Activated naive CD8-positive, alpha-beta T cell treated with anti-CD3 and anti-CD28 coated beads for 36 hours (primary cell): ENCODE measurements at regions not wholly inside any gene's neighbourhood (a gene's known extent, or its start where the extent isn't known, plus 50 kb on each side); places are given as distances from the start of the nearest gene placed in this dataset.
"Not testable (repeated sequence)": the region's sequence is repeated elsewhere in the genome, so short reads cannot be mapped to it uniquely, and the experiment has no call there.

ENCODE experiments used
- DNase-seq: peaks from one replicate; pipeline ENCODE4 v3.0.0; 2021
- H3K27ac Mint-ChIP-seq: one replicate; pipeline ENCODE4 v1.8.0; 2022; ENCODE audit warnings: mild to moderate bottlenecking, moderate library complexity, mixed read lengths
- H3K27me3 Mint-ChIP-seq: one replicate; pipeline ENCODE4 v1.8.0; 2022; ENCODE audit warnings: mild to moderate bottlenecking, mixed read lengths
- H3K36me3 Mint-ChIP-seq: one replicate; pipeline ENCODE4 v1.8.0; 2021; ENCODE audit warnings: mild to moderate bottlenecking, mixed read lengths
- H3K4me1 Mint-ChIP-seq: one replicate; pipeline ENCODE4 v1.8.0; 2021; ENCODE audit warnings: mixed read lengths
- H3K4me3 Mint-ChIP-seq: one replicate; pipeline ENCODE4 v1.8.0; 2022; ENCODE audit warnings: mild to moderate bottlenecking, moderate library complexity, mixed read lengths
- H3K9me3 Mint-ChIP-seq: one replicate; pipeline ENCODE4 v1.8.0; 2022; ENCODE audit warnings: mixed read lengths

DNA sequence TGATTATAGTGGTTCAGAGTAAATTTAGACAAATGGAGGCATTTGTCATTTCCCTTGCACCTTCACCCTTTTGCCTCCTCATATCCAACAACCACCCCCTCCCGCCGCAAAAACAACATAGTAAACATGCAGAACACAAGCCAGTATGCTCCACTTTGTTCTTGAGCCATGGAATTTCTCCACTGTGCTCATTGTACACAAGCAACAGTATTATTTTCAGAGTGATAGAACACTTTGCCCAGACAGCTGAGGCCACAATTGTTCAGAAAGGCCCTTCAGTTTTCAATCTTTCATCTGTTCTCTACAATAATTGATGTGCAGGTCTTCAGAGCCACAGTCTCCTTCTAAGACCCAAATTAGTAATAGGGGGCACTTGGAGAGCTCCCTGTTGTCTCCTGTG, 272.8 kb upstream of the SLC30A5 start:
- Mint-ChIP-seq H3K4me1 (no peaks in the 10 kb centered on the region), H3K27ac (no peak overlapping the region), H3K27me3 (no peaks in the 10 kb centered on the region), H3K4me3 (no peak overlapping the region), H3K9me3 (no peaks in the 10 kb centered on the region), H3K36me3 (no peaks in the 10 kb centered on the region)
- no peak for DNase-seq

- no peaks in the 10 kb centered on the region for H3K9me3 Mint-ChIP-seq
Observed at GRCh38 chr5:68822796-68823195, 271.0 kb upstream of the SLC30A5 start.

GRCh38 chr5:68823301-68823700, 270.5 kb upstream of the SLC30A5 start:
- H3K36me3 Mint-ChIP-seq, result no peaks in the 10 kb centered on the region
- H3K9me3 Mint-ChIP-seq, result no peaks in the 10 kb centered on the region
- H3K27ac Mint-ChIP-seq, result no peak overlapping the region
- no peak overlapping the region for H3K4me3 Mint-ChIP-seq
- no peaks in the 10 kb centered on the region for H3K27me3 Mint-ChIP-seq
- DNase-seq, result no peak
- H3K4me1 Mint-ChIP-seq, result no peaks in the 10 kb centered on the region

More at GRCh38 chr5:68822796-68823195, 271.0 kb upstream of the SLC30A5 start:
- no peaks in the 10 kb centered on the region for H3K36me3 Mint-ChIP-seq
- H3K27ac Mint-ChIP-seq, result no peak overlapping the region
- no peaks in the 10 kb centered on the region for H3K4me1 Mint-ChIP-seq
- no peak overlapping the region for H3K4me3 Mint-ChIP-seq
- H3K27me3 Mint-ChIP-seq, result no peaks in the 10 kb centered on the region
- DNase-seq, result no peak

DNA sequence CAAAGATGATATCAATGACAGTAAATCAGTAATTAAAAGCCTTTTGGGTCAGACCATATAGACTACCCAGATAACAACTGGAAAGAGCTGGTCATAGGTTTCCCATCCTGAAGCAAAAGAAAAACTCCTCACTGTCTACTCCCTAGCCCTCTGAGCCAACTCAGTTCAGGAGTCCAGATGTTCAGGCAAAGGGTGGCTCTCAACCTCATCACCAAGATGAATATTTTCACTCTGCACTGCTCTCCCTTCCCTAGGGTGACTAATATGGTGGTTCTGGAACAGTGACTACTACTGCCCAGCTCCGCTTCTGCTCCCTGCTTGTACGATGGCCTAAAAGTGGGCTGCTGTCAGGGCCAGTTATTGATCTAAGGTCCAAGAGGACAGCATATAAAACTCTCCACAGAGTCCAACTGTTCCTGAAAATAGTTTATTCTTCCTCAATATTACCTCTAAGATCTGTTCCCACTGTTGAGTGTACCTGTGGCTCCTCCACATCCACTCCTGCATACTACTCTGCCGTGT, 263.4 kb upstream of the SLC30A5 start:
- Mint-ChIP-seq H3K27ac (no peak overlapping the region), H3K27me3 (no peaks in the 10 kb centered on the region), H3K9me3 (no peaks in the 10 kb centered on the region), H3K4me3 (no peak overlapping the region), H3K4me1 (no peaks in the 10 kb centered on the region), H3K36me3 (no peaks in the 10 kb centered on the region)
- no peak for DNase-seq

- no peak overlapping the region for H3K4me3 Mint-ChIP-seq
- H3K27ac Mint-ChIP-seq, result no peak overlapping the region
- no peaks in the 10 kb centered on the region for H3K36me3 Mint-ChIP-seq
- DNase-seq, result no peak
- peaks cover 3% of the 10 kb centered on the region for H3K27me3 Mint-ChIP-seq
- no peaks in the 10 kb centered on the region for H3K9me3 Mint-ChIP-seq
- no peaks in the 10 kb centered on the region for H3K4me1 Mint-ChIP-seq
Observed at GRCh38 chr5:68834491-68834981, 259.3 kb upstream of the SLC30A5 start.

GRCh38 chr5:68838157-68838718, 255.6 kb upstream of the SLC30A5 start:
- Mint-ChIP-seq H3K4me1 (no peaks in the 10 kb centered on the region), H3K36me3 (no peaks in the 10 kb centered on the region), H3K27ac (no peak overlapping the region), H3K27me3 (peaks cover 3% of the 10 kb centered on the region), H3K4me3 (no peak overlapping the region), H3K9me3 (no peaks in the 10 kb centered on the region)
- no peak for DNase-seq

DNA sequence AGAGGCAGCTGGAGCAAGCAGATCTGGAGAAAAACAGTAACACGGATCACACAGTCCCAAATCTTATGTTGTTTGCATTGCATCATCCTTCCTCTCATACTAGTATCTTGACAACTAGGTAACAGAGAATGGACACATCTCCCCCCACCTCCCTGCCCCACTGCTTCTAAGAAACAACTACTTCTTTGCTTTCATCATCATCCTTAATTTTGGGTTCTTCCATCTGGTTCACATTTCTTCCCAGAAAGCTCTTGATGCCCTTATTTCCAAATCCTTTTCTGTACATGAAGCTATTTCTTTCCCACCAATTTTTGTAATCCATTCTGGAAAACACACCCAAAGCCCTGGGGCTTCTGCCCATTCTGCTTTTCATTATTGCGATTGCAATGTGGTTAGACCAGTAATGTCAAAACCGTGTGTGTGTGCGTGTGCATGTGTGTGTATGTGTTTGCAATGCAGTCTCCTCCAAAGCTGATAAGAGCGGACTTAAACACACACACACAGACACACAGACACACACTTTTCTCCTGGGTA, 254.7 kb upstream of the SLC30A5 start:
- no peaks in the 10 kb centered on the region for H3K9me3 Mint-ChIP-seq
- no peaks in the 10 kb centered on the region for H3K36me3 Mint-ChIP-seq
- H3K27me3 Mint-ChIP-seq, result peaks cover 3% of the 10 kb centered on the region
- no peak overlapping the region for H3K4me3 Mint-ChIP-seq
- no peaks in the 10 kb centered on the region for H3K4me1 Mint-ChIP-seq
- H3K27ac Mint-ChIP-seq, result no peak overlapping the region
- no peak for DNase-seq

- H3K36me3 Mint-ChIP-seq, result no peaks in the 10 kb centered on the region
- no peak overlapping the region for H3K27ac Mint-ChIP-seq
- H3K4me1 Mint-ChIP-seq, result no peaks in the 10 kb centered on the region
- no peaks in the 10 kb centered on the region for H3K9me3 Mint-ChIP-seq
- no peak overlapping the region for H3K4me3 Mint-ChIP-seq
- H3K27me3 Mint-ChIP-seq, result peaks cover 3% of the 10 kb centered on the region
- DNase-seq, result no peak
Observed at GRCh38 chr5:68843624-68844364, 250.0 kb upstream of the SLC30A5 start.

DNA sequence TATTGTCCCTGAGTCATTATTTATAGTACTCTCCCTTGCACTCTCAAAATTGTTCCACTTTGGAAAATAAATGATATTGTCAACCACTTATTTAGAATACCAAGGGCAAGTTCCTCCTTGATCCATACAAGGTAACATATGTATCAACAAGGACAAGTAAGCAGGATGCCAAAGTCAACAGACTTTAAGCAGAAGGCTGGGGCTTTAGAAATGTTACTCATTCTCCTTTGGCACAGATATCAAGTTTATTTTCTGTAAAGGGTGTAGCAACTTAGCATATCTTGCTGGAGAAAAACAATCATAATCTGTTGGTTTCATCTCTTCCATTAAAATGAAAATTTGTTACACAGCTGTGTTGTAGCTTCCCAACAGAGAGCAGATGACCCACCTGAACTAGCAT, 248.7 kb upstream of the SLC30A5 start:
- H3K27ac Mint-ChIP-seq, result no peak overlapping the region
- no peaks in the 10 kb centered on the region for H3K36me3 Mint-ChIP-seq
- no peak overlapping the region for H3K4me3 Mint-ChIP-seq
- H3K27me3 Mint-ChIP-seq, result no peaks in the 10 kb centered on the region
- no peaks in the 10 kb centered on the region for H3K4me1 Mint-ChIP-seq
- no peak for DNase-seq
- H3K9me3 Mint-ChIP-seq, result no peaks in the 10 kb centered on the region

DNA sequence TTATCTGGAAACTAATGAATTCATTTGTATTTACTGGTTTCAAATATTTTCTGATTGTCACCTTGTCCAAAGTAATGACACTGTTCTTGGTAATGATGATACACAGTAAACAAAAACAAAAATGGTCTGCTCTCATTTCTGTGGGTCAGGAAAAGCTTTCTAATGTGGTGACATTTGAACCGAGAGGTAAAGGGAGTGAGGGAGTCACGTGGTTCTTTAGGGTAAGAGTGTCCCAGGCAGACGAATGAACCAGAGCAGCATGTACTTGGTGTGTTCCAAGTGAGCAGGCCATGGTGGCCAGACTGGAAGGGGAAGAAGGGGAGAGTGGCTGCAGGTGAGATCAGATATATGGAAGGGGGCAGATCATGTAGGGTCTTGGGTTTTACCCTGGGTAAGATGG, 247.0 kb upstream of the SLC30A5 start:
- Mint-ChIP-seq H3K9me3 (peaks cover 4% of the 10 kb centered on the region), H3K27ac (no peak overlapping the region), H3K4me1 (no peaks in the 10 kb centered on the region), H3K36me3 (no peaks in the 10 kb centered on the region), H3K27me3 (no peaks in the 10 kb centered on the region), H3K4me3 (no peak overlapping the region)
- no peak for DNase-seq

DNA sequence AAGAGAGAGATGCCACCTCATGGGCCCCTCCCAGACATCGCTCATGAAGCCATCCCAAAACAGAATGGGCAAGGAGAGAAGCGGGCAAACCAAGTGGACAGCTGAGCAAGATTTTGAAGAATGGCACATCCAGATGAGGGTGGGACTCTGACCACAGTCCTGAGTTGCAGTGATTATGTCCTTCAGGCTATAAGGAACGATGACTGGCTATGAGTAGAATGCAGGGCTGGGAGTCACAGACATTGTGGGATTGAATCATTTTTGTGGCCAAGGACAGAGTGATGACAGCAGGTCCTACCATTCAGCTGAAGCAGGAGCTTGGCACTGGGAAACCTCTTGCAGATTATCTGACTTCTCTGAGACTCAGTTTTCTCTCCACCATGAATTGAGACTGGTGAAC, 245.7 kb upstream of the SLC30A5 start:
- Mint-ChIP-seq H3K36me3 (no peaks in the 10 kb centered on the region), H3K4me1 (no peaks in the 10 kb centered on the region), H3K27ac (no peak overlapping the region), H3K9me3 (peaks cover 8% of the 10 kb centered on the region), H3K27me3 (no peaks in the 10 kb centered on the region), H3K4me3 (no peak overlapping the region)
- DNase-seq, result no peak

DNA sequence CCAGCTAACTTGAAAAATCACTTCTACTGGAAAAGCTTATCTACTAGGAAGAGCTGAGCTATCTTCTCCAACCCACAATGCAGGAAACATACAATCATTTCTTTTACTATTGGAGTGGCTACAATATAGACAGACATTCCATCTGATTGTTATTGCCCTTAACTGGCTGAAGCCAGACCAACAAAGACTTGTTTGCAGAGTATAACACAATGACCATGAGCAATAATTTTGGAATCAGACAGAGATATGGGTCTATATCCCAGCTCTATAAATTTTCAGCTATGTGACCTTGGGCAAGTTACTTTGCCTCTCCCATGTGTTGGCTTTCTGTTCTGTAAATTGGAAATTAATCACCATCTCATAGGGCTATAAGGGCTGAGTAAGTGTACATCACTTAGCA, 244.7 kb upstream of the SLC30A5 start:
- H3K4me1 Mint-ChIP-seq, result no peaks in the 10 kb centered on the region
- H3K27me3 Mint-ChIP-seq, result no peaks in the 10 kb centered on the region
- peaks cover 8% of the 10 kb centered on the region for H3K9me3 Mint-ChIP-seq
- H3K36me3 Mint-ChIP-seq, result no peaks in the 10 kb centered on the region
- H3K27ac Mint-ChIP-seq, result no peak overlapping the region
- DNase-seq, result no peak
- no peak overlapping the region for H3K4me3 Mint-ChIP-seq

GRCh38 chr5:68849906-68850305, 243.9 kb upstream of the SLC30A5 start:
- no peaks in the 10 kb centered on the region for H3K36me3 Mint-ChIP-seq
- no peak for DNase-seq
- H3K4me3 Mint-ChIP-seq, result no peak overlapping the region
- H3K27ac Mint-ChIP-seq, result no peak overlapping the region
- no peaks in the 10 kb centered on the region for H3K27me3 Mint-ChIP-seq
- no peaks in the 10 kb centered on the region for H3K4me1 Mint-ChIP-seq
- H3K9me3 Mint-ChIP-seq, result peaks cover 8% of the 10 kb centered on the region

DNA sequence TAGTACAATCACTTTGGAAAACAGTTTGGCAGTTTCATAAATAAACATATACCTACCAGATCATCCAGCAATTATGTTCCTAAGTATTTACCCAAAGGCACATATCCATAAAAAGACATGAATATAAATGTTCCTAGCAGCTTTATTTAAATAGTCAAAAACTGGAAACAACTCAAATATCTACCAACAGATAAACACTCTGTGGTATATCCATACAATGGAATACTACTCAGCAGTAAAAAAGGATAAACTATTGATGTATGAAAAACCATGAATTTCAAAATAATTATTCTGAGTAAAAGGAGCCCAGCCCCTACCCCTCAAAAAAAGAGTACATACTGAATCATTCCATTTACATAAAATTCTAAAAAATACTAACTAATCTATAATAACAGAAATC, 232.7 kb upstream of the SLC30A5 start:
- H3K4me1 Mint-ChIP-seq, result no peaks in the 10 kb centered on the region
- H3K27ac Mint-ChIP-seq, result no peak overlapping the region
- peaks cover 2% of the 10 kb centered on the region for H3K36me3 Mint-ChIP-seq
- peaks cover 6% of the 10 kb centered on the region for H3K9me3 Mint-ChIP-seq
- H3K4me3 Mint-ChIP-seq, result no peak overlapping the region
- no peak for DNase-seq
- no peaks in the 10 kb centered on the region for H3K27me3 Mint-ChIP-seq

DNA sequence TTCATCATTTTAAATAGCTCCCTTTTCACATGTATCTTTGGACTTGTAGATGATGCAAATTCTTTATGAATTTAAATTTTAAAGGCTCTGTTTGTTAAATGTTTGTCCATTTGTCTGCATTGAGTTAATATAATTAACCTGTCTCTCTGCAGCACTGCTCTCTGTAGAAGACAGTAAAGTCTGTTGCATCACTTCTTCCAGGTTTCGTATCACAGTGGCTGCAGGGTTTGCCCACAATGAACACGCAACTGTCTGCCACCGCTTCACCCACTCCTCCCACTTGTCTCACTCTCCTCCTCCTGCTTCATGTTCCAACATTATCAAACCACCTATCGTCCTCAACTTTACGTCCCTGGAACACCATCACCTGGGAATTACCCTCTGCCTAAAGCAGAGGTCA, 231.3 kb upstream of the SLC30A5 start:
- H3K4me1 Mint-ChIP-seq, result no peaks in the 10 kb centered on the region
- H3K36me3 Mint-ChIP-seq, result peaks cover 2% of the 10 kb centered on the region
- no peak overlapping the region for H3K27ac Mint-ChIP-seq
- no peak for DNase-seq
- no peak overlapping the region for H3K4me3 Mint-ChIP-seq
- peaks cover 5% of the 10 kb centered on the region for H3K9me3 Mint-ChIP-seq
- no peaks in the 10 kb centered on the region for H3K27me3 Mint-ChIP-seq

GRCh38 chr5:68865192-68865591, 228.6 kb upstream of the SLC30A5 start:
- DNase-seq, H3K36me3 Mint-ChIP-seq, H3K9me3 Mint-ChIP-seq, H3K4me1 Mint-ChIP-seq, H3K27me3 Mint-ChIP-seq, H3K27ac Mint-ChIP-seq, H3K4me3 Mint-ChIP-seq: not testable (repeated sequence)
